Heart right ventricle (tissue), 16 donors: ENCODE measurements at regions not wholly inside any gene's neighbourhood (a gene's known extent, or its start where the extent isn't known, plus 50 kb on each side); places are given as distances from the start of the nearest gene placed in this dataset.

Experiments
- ATAC-seq, 8 donors: fragments of 200-7000 bp; cut with Tn5 transposase; one replicate each; pipeline ENCODE4 v1.9.1; 2020; ENCODE audit warnings: mild to moderate bottlenecking in 8 of 8, moderate library complexity in 8 of 8, moderate number of reproducible peaks in 1 of 8
- DNase-seq, 2 donors: peaks; one replicate each; pipeline ENCODE4 v3.0.0-alpha.2; 2020
- H3K27ac ChIP-seq, 10 donors: fragments of 200-600 bp; sonication (generic) in 2 of 10; one replicate each; pipeline versions ENCODE4 v1.5.0 to v1.8.0; 2020 to 2022; ENCODE audit warnings: mild to moderate bottlenecking in 3 of 10
- H3K27me3 ChIP-seq, 7 donors: fragments of 200-600 bp; one replicate each; pipeline ENCODE4 v1.8.0; 2021 to 2022; ENCODE audit warnings: mild to moderate bottlenecking in 2 of 7
- H3K36me3 ChIP-seq, 9 donors: fragments of 200-600 bp; sonication (generic) in 1 of 9; one replicate each; pipeline versions ENCODE4 v1.5.0 to v1.8.0; 2020 to 2022; ENCODE audit warnings: mild to moderate bottlenecking in 2 of 9
- H3K4me1 ChIP-seq, 9 donors: fragments of 200-600 bp; sonication (generic) in 1 of 9; one replicate each; pipeline versions ENCODE4 v1.5.0 to v1.8.0; 2020 to 2022; ENCODE audit warnings: mild to moderate bottlenecking in 4 of 9
- H3K4me3 ChIP-seq, 10 donors: fragments of 200-600 bp; sonication (generic) in 2 of 10; one replicate each; pipeline versions ENCODE4 v1.5.0 to v1.8.0; 2020 to 2022; ENCODE audit warnings: mild to moderate bottlenecking in 7 of 10, moderate library complexity in 2 of 10
- H3K9me3 ChIP-seq, 11 donors: fragments of 200-600 bp in 10 of 11; sonication (generic) in 2 of 11; one replicate each; pipeline versions ENCODE4 v1.5.0 to v1.8.0; 2013 to 2022; ENCODE audit warnings: mild to moderate bottlenecking in 2 of 11, control low read depth in 1 of 11, moderate library complexity in 1 of 11
- CTCF ChIP-seq, 9 donors: fragments of 200-600 bp; sonication (generic) in 2 of 9; IDR thresholded peaks; one replicate each; pipeline versions ENCODE4 v1.5.0 to v1.8.0; 2021 to 2022; ENCODE audit warnings: antibody characterized with exemption in 9 of 9, mild to moderate bottlenecking in 5 of 9, moderate library complexity in 1 of 9
- WGBS, 2 donors: extraction: QIAGEN DNeasy Blood & Tissue Kit; methylation state at CpG; one replicate each; pipeline ENCODE4 v1.1.7; 2013; ENCODE audit warnings: inconsistent platforms in 1 of 2; 5-methylcytosine and 5-hydroxymethylcytosine counted together
- intact Hi-C, 10 donors: fragments of 100-400 bp; cut with DNase I; formaldehyde crosslinking; loops; one replicate each; pipeline versions ENCODE4 v1.11.1 to v1.14.2; 2022
- donor health status: Arrhythmogenic right ventricular cardiomyopathy.
- donor health status: ischemic (EF 13 %, LVEDD 7.1; RV severe dilation, severe dysfunction).
- donor health status: healthy with polysubstance abuse.
- donor health status: DM: no; HTN: yes; CAD: no.
- donor health status: DM: no; HTN: no; CAD: no.
- donor health status: ischemic (EF 25% LVEDD 6.9; RV normal size, moderate dysfunction).
- donor health status: ischemic (EF 25% LVEDD 5.7; RV mildly dilated, moderate dysfunction).
- donor health status: healthy.
- donor health status: DM: yes; HTN: yes; CAD: no.
- donor health status: Ischemic cardiomyopathy.
- donor health status: ischemic (EF 35%, LVEDD 5.7; RV mildly dilated, moderate dysfunction).
- donor health status: nonischemic (EF 11% LVEDD 7.7; RV severe dilation, severe dysfunction).
- donor health status: DM: yes; HTN: yes; CAD: no.
- donor health status: PGD.
- donor health status: ischemic (EF 29% LVEDD 5.4; RV normal size, mild dysfunction).
- donor health status: nonischemic (EF 23%, LVEDD 6.1; RV moderate dilation, normal function).

- DNase-seq, result no peak
- H3K4me1 ChIP-seq, result no peaks in the 10 kb centered on the region
- no peak for ATAC-seq
- peaks cover 0 to 18% (median 0%) of the 10 kb centered on the region in 11 donors for H3K9me3 ChIP-seq
- H3K4me3 ChIP-seq, result no peak overlapping the region
- 74 to 76% methylated on average over 1 of the region's 1 CpG for WGBS, 2 donors
- intact Hi-C loops, result no loop called here
- TF ChIP-seq CTCF (IDR thresholded peaks at IDR 0.05), result no peak
- no peaks in the 10 kb centered on the region for H3K27me3 ChIP-seq
- no peak overlapping the region for H3K27ac ChIP-seq
- no peaks in the 10 kb centered on the region for H3K36me3 ChIP-seq
Observed at GRCh38 chr14:45970621-45971020, 681.0 kb downstream of the RPL10L start.

- Histone ChIP-seq H3K27ac (no peak overlapping the region), H3K4me1 (no peaks in the 10 kb centered on the region), H3K4me3 (no peak overlapping the region), H3K36me3 (no peaks in the 10 kb centered on the region), H3K27me3 (no peaks in the 10 kb centered on the region), H3K9me3 (peaks cover 0 to 18% (median 0%) of the 10 kb centered on the region in 11 donors)
- DNase-seq (no peak), ATAC-seq (no peak)
- WGBS, 2 donors, result 72 to 85% methylated on average over 1 of the region's 1 CpG
- no peak for TF ChIP-seq CTCF (IDR thresholded peaks at IDR 0.05)
- intact Hi-C loops, result no loop called here
Observed at GRCh38 chr14:45968037-45968436, 683.5 kb downstream of the RPL10L start.

- WGBS, 2 donors, result 61 to 62% methylated on average over 2 of the region's 2 CpGs
- no peaks in the 10 kb centered on the region for H3K4me1 ChIP-seq
- intact Hi-C loops, result loop anchor here in 1 of 10 donors (10.0 kb wide), 1 partner anchor 175 kb away; no protein-coding TSS in a partner anchor
- ATAC-seq (no peak), DNase-seq (no peak)
- no peaks in the 10 kb centered on the region for H3K36me3 ChIP-seq
- H3K27ac ChIP-seq, result no peak overlapping the region
- peaks cover 0 to 4% (median 0%) of the 10 kb centered on the region in 11 donors for H3K9me3 ChIP-seq
- no peak for TF ChIP-seq CTCF (IDR thresholded peaks at IDR 0.05)
- no peaks in the 10 kb centered on the region for H3K27me3 ChIP-seq
- no peak overlapping the region for H3K4me3 ChIP-seq
Observed at GRCh38 chr14:45949479-45949878, 696.5 kb upstream of the MIS18BP1 start.

- no peaks in the 10 kb centered on the region for H3K27me3 ChIP-seq
- ATAC-seq, result no peak
- H3K27ac ChIP-seq, result no peak overlapping the region
- intact Hi-C loops, result loop anchor here in 1 of 10 donors (10.0 kb wide), 1 partner anchor 177 kb away; no protein-coding TSS in a partner anchor
- no peak for TF ChIP-seq CTCF (IDR thresholded peaks at IDR 0.05)
- no peaks in the 10 kb centered on the region for H3K36me3 ChIP-seq
- peaks cover 0 to 4% (median 0%) of the 10 kb centered on the region in 11 donors for H3K9me3 ChIP-seq
- no peak overlapping the region for H3K4me3 ChIP-seq
- no peak for DNase-seq
- no peaks in the 10 kb centered on the region for H3K4me1 ChIP-seq
- 76 to 79% methylated on average over 2 of the region's 2 CpGs for WGBS, 2 donors
Observed at GRCh38 chr14:45947830-45948229, 694.8 kb upstream of the MIS18BP1 start.
